Upper lobe of left lung (tissue), 4 donors: ENCODE measurements at regions not wholly inside any gene's neighbourhood (a gene's known extent, or its start where the extent isn't known, plus 50 kb on each side); places are given as distances from the start of the nearest gene placed in this dataset.

Source experiments
- EP300 ChIP-seq, 4 donors: sonication (generic); formaldehyde crosslinking; IDR thresholded peaks; one replicate each; pipeline ENCODE4 v1.5.1; 2017; ENCODE audit warnings: antibody characterized with exemption in 4 of 4, control low read depth in 2 of 4
- POLR2A ChIP-seq, 4 donors: fragments of 450-650 bp; IDR thresholded peaks; one replicate each; pipeline ENCODE4 v1.5.1; 2016 to 2017; ENCODE audit warnings: antibody characterized with exemption in 4 of 4, mild to moderate bottlenecking in 2 of 4
- TF ChIP-seq, protein P1 (sequence below), 6 experiments: fragments of 450-650 bp in 4 of 6; fragments of 200-600 bp in 2 of 6; sonication (generic) in 2 of 6; IDR thresholded peaks; one replicate each; pipeline ENCODE4 v1.5.1; 2016 to 2019; ENCODE audit warnings: antibody characterized with exemption in 6 of 6

DNA sequence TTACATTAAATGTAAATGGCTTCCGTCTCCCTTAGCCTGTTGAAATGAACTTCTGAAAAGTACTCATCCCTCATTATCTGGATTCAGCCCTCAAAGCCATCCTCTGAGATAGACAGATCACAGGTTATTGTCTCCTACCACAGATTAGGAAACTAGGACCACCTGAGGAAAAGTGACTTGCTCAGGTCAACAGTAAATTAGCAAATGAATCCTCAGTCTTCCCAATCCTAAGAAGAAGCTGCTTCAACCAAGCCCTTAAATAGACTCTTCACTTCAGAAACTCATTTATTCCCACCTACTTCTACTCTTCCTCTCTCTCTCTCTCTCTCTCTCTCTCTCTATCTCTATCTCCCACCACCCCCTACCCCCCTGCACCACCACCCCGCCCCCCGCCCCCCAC is 152.3 kb downstream of the DMRTA2 start:
- TF ChIP-seq, protein P1, sequence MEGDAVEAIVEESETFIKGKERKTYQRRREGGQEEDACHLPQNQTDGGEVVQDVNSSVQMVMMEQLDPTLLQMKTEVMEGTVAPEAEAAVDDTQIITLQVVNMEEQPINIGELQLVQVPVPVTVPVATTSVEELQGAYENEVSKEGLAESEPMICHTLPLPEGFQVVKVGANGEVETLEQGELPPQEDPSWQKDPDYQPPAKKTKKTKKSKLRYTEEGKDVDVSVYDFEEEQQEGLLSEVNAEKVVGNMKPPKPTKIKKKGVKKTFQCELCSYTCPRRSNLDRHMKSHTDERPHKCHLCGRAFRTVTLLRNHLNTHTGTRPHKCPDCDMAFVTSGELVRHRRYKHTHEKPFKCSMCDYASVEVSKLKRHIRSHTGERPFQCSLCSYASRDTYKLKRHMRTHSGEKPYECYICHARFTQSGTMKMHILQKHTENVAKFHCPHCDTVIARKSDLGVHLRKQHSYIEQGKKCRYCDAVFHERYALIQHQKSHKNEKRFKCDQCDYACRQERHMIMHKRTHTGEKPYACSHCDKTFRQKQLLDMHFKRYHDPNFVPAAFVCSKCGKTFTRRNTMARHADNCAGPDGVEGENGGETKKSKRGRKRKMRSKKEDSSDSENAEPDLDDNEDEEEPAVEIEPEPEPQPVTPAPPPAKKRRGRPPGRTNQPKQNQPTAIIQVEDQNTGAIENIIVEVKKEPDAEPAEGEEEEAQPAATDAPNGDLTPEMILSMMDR (IDR thresholded peaks at IDR 0.05) = no peak
- TF ChIP-seq POLR2A (IDR thresholded peaks at IDR 0.05) = no peak
- TF ChIP-seq EP300 (IDR thresholded peaks at IDR 0.05) = no peak
